OCI-LY7 (cell line): ENCODE measurements at regions not wholly inside any gene's neighbourhood (a gene's known extent, or its start where the extent isn't known, plus 50 kb on each side); places are given as distances from the start of the nearest gene placed in this dataset.

Experiments
- BruUV-seq: library from RNA; stranded (reverse); fragments of 400-500 nt; replicated peaks from 2 replicates; lab custom pipeline; 2021; lab: Mats Ljungman, UMichigan
- CTCF ChIA-PET: fragments of 300-600 bp; sonication (Branson Sonifier 250); formaldehyde crosslinking; loops from one replicate; lab custom pipeline; 2022; ENCODE audit warnings: antibody characterized with exemption; ENCODE audit not compliant: unreplicated experiment; lab: Charles Lee
- POLR2A ChIA-PET: fragments of 300-600 bp; sonication (Branson Sonifier 250); formaldehyde crosslinking; loops from one replicate; lab custom pipeline; 2022; ENCODE audit warnings: antibody characterized with exemption; lab: Charles Lee
- DNase-seq: peaks from one replicate; pipeline ENCODE4 v3.0.0-alpha.2; 2015; ENCODE audit warnings: low spot score
- H2AFZ ChIP-seq: fragments of 200-600 bp; sonication (generic), shearing (Covaris generic); 2 replicates; pipeline ENCODE4 v1.6.1; 2014; ENCODE audit warnings: mild to moderate bottlenecking, antibody characterized with exemption, low read length, moderate library complexity
- H3K27ac ChIP-seq: fragments of 200-600 bp; sonication (generic); 2 replicates; pipeline ENCODE4 v1.5.1; 2014; ENCODE audit warnings: mixed run types, low read depth, mild to moderate bottlenecking, moderate library complexity, low read length, inconsistent platforms; ENCODE audit not compliant: poor library complexity, severe bottlenecking
- H3K36me3 ChIP-seq: fragments of 200-600 bp; sonication (generic); 2 replicates; pipeline ENCODE4 v1.6.1; 2014; ENCODE audit warnings: mild to moderate bottlenecking, antibody characterized with exemption, low read length, moderate library complexity, mixed read lengths; ENCODE audit not compliant: insufficient read depth
- H3K4me1 ChIP-seq: fragments of 200-600 bp; sonication (generic); 2 replicates; pipeline ENCODE4 v1.5.1; 2014; ENCODE audit warnings: mild to moderate bottlenecking, low read length; ENCODE audit not compliant: insufficient read depth, poor library complexity, severe bottlenecking
- H3K4me2 ChIP-seq: fragments of 200-600 bp; sonication (generic); 2 replicates; pipeline ENCODE4 v1.6.1; 2014; ENCODE audit warnings: mild to moderate bottlenecking, low read length
- H3K4me3 ChIP-seq: fragments of 200-600 bp; sonication (generic); 2 replicates; pipeline ENCODE4 v1.5.1; 2014; ENCODE audit warnings: mild to moderate bottlenecking, low read depth, low read length; ENCODE audit not compliant: poor library complexity, severe bottlenecking
- H3K79me2 ChIP-seq: fragments of 200-600 bp; sonication (generic); 2 replicates; pipeline ENCODE4 v1.6.1; 2016; ENCODE audit warnings: low read depth, mild to moderate bottlenecking, low read length, moderate library complexity, mixed read lengths; ENCODE audit not compliant: insufficient read depth
- H3K9me2 ChIP-seq: fragments of 200-600 bp; sonication (generic); 2 replicates; pipeline ENCODE4 v1.6.1; 2016; ENCODE audit warnings: mild to moderate bottlenecking, low read length, mixed read lengths; ENCODE audit not compliant: insufficient read depth
- H3K9me3 ChIP-seq: fragments of 200-600 bp; sonication (generic); 2 replicates; pipeline ENCODE4 v1.6.1; 2014; ENCODE audit warnings: mild to moderate bottlenecking, mixed run types, low read length, mixed read lengths
- H4K20me1 ChIP-seq: fragments of 200-600 bp; sonication (generic); 2 replicates; pipeline ENCODE4 v1.6.1; 2014; ENCODE audit warnings: mild to moderate bottlenecking, antibody characterized with exemption, low read length, moderate library complexity, mixed read lengths; ENCODE audit not compliant: insufficient read depth
- CTCF ChIP-seq: fragments of 200-600 bp; sonication (generic); conservative IDR thresholded peaks from 2 replicates; pipeline ENCODE4 v1.5.1; 2014; ENCODE audit warnings: mild to moderate bottlenecking, antibody characterized with exemption, low read length, moderate library complexity, mixed read lengths
- EZH2phosphoT487 ChIP-seq: fragments of 200-600 bp; sonication (generic); IDR thresholded peaks from 2 replicates; pipeline ENCODE4 v1.6.1; 2018; ENCODE audit warnings: low read depth, borderline replicate concordance, mild to moderate bottlenecking, mixed run types, antibody characterized with exemption, low read length, moderate library complexity, mixed read lengths
- intact Hi-C: fragments of 100-400 bp; cut with micrococcal nuclease; formaldehyde crosslinking; loops from one replicate; pipeline ENCODE4 v1.10.0; 2022; ENCODE audit not compliant: unreplicated experiment

- no peaks in the 10 kb centered on the region for H4K20me1 ChIP-seq
- intact Hi-C loops = no loop called here
- no peaks in the 10 kb centered on the region for H3K9me3 ChIP-seq
- no peak overlapping the region for H2AFZ ChIP-seq
- ChIA-PET POLR2A (no interaction called here), CTCF (no interaction called here)
- no peak overlapping the region for H3K27ac ChIP-seq
- no peaks in the 10 kb centered on the region for H3K79me2 ChIP-seq
- no peak for TF ChIP-seq CTCF
- no peak for TF ChIP-seq EZH2phosphoT487
- no peaks in the 10 kb centered on the region for H3K4me1 ChIP-seq
- H3K9me2 ChIP-seq = no peaks in the 10 kb centered on the region
- H3K4me2 ChIP-seq = no peak overlapping the region
- no peak overlapping the region for H3K4me3 ChIP-seq
- H3K36me3 ChIP-seq = no peaks in the 10 kb centered on the region
- no TSS peak for BruUV-seq
- DNase-seq = no peak
Observed at GRCh38 chr15:26298010-26298658, 435.0 kb upstream of the ATP10A start.

- intact Hi-C loops = no loop called here
- Histone ChIP-seq H3K27ac (no peak overlapping the region), H4K20me1 (no peaks in the 10 kb centered on the region), H3K4me1 (no peaks in the 10 kb centered on the region), H3K4me2 (no peak overlapping the region), H3K36me3 (no peaks in the 10 kb centered on the region), H3K79me2 (no peaks in the 10 kb centered on the region), H2AFZ (no peak overlapping the region), H3K9me3 (no peaks in the 10 kb centered on the region), H3K9me2 (no peaks in the 10 kb centered on the region), H3K4me3 (no peak overlapping the region)
- no peak for DNase-seq
- CTCF ChIA-PET = no interaction called here
- TF ChIP-seq CTCF = no peak
- no peak for TF ChIP-seq EZH2phosphoT487
- POLR2A ChIA-PET = no interaction called here
- BruUV-seq = no TSS peak
Observed at GRCh38 chr15:26295336-26296085, 432.4 kb upstream of the ATP10A start.
